Fibroblast of skin of right biceps (primary cell): ENCODE measurements at regions not wholly inside any gene's neighbourhood (a gene's known extent, or its start where the extent isn't known, plus 50 kb on each side); places are given as distances from the start of the nearest gene placed in this dataset.

Experiments used
- DNase-seq: peaks from one replicate; pipeline ENCODE4 v3.0.0-alpha.2; 2013

- no peak for DNase-seq
These were observed 192.8 kb upstream of the GDF10 start for GRCh38 chr10:47107007-47107747.

- DNase-seq: no peak
These were observed 190.1 kb upstream of the GDF10 start for GRCh38 chr10:47109906-47110305.

DNA sequence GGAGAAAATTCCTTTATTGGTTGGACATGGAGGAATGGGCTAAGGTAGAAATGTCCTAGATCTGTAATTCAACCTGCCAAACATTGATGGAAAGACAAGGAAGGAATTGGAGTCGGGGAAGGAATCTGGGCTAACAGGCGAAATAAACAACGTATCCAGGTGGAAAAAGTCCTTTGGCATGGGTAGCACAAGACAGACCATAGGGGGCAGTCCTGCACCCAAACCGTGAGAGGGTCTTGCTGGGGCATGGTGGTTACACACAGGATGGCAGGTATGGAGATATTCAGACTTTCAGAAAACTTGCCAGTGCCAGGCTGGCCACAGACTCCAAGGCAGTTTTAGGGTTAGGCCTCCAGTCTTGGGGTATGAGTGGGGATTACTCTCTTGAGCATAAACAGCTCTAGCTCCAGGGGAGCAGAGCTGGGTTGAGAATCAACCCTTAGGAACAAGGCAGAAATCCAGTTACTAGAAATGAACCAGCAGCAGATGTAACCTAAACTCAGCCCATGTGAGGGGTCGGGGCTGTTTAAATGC is 188.6 kb upstream of the GDF10 start:
- DNase-seq: no peak

- DNase-seq: no peak
These were observed 187.4 kb upstream of the GDF10 start for GRCh38 chr10:47112612-47113011.

- DNase-seq: no peak
These were observed 186.0 kb upstream of the GDF10 start for GRCh38 chr10:47113907-47114500.

- DNase-seq: no peak
These were observed 185.3 kb upstream of the GDF10 start for GRCh38 chr10:47114680-47115186.

DNA sequence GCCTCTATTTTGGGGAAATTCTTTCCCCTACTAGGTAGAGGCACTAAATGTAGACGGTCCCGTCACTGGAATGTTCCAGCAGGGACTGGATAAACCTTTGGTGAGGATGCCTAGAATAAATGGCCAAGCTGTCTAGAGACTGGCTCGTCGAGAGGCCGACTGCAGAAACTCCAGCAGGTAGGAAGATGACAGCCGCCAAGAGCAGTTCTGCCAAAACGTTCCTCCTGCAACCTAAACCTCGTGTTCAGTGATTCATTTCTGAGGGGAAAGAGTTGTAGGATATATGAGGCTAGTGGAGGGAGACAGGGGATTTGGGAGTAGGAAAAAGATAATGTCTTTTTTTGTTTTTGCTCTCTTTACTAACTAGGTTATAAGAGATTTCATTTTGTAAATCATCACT is 184.7 kb upstream of the GDF10 start:
- no peak for DNase-seq

DNA sequence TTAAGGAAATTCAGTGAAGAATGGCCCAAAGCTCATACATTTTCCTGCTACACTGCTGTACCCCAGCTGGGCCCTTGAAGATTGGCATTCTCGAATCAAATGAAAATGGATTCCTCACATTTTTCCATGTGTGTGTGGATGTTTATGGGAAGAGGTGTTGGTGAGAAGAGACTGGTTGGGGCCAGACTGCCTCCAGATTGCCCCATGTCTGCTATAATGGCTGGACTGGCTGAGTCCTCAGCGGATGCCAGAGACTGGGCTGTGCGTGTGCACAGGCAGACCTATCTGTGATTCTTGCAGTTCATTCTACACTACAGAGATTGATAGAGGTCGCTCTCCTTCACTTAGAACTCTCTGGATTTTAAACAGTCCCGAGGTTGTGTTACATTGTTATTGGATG is 183.6 kb upstream of the GDF10 start:
- peak; percentile 23 for DNase-seq

DNA sequence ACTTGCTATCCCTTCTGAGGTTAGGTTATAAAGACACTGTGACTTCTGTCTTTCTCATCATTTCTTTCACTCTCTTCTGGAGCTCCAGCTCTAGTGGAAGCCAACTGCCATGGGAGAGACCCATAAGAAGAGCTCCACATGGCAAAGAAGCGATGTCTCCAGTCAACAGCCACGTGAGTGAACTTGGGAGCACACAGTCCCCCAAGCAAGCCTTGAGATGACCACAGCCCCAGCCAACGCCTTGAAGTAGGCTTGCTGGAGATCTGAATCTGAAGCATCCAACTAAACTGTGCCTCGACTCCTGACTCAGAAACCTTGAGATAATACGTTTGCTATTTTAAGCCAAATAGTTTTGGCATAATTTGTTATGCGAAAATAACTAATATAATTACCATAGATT is 181.7 kb upstream of the GDF10 start:
- no peak for DNase-seq

DNA sequence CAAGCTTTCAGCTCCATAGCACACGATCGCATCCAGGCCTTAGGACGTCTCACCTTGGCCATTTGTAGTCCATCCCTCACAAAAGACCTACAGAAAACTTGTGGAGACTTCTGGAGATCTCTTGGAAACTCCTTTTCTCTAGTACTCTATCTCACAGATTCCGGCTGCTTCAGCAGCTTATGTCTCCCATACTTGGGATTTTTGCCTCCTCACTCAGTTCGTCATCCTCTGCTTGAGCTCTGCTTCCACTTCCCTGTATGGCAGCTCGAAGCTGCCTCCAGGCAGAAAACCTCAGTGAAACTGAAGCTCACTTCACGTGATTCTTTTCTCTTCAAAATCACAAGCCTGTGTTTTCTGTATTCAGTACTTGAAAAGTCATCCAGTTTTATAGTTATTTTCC is 178.7 kb upstream of the GDF10 start:
- no peak for DNase-seq

GRCh38 chr10:47123716-47124288 is 176.2 kb upstream of the GDF10 start:
- DNase-seq: no peak

GRCh38 chr10:47127188-47127785 is 172.7 kb upstream of the GDF10 start:
- no peak for DNase-seq

DNA sequence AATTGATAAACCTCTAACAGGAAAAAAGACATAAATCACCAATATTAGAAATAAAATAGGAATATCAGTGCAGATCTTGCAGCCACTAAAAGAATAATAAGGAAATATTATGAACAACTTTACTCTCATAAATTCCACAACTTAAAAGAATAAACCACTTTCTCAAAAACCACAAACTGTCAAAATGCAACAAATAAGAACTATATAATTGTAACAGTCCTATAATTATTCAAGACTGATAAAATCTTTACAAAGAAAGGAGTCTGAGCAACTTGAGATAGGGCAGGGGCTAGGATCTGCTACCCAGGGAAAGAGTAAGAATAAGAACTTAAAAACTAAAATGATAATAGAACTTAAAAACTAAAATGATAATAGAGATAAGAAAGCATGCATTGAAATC is 169.5 kb upstream of the GDF10 start:
- DNase-seq: no peak

DNA sequence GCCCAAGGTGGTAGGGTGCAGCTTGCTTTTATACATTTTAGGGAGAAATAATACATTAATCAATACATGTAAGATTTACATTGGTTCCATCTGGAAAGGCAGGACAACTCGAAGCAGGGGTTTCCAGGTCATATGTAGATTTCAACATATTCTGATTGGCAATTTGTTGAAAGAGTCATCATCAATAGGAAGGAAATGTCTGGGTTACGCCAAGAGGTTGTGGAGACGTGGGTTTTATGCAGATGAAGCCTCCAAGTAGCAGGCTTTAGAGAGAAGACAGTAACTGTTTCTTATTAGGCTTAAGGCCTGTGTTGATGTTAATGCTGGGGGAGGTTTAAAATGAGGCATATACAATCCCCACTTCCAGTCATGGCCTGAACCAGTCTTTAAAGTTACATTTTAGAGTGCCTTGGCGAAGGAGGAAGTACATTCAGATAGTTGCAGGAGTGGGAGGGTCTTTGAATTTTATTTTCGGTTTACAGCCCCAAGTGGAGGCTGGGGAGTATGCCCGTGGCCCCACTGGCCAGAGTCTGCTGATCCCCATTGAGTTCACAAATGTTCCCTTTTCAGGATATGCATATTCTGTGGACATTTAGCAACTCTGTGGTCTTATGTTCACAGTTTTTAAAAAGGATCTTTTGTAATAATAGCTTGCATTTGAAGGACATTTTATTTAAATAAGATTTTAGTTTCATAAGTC is 166.0 kb upstream of the GDF10 start:
- no peak for DNase-seq

DNA sequence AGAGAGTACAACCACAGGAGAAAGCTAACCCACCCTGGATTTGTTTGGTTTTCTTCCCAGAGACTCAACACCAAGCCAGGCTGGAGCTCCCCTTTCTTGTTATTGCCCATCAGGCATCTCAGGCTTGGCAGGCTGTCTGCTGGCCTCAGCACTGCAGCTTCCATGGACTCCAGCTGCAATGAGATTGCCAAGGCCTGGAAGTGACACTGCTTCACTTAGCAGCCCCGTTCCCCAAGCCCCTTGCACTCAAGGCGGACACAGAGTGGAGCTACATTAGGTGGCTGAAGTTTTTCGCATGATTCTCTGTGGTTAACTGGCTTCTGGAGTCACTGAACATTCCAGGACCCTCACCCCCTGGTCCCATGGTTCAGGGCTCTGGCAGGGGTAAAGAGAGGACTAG is 163.1 kb upstream of the GDF10 start:
- DNase-seq: no peak

DNA sequence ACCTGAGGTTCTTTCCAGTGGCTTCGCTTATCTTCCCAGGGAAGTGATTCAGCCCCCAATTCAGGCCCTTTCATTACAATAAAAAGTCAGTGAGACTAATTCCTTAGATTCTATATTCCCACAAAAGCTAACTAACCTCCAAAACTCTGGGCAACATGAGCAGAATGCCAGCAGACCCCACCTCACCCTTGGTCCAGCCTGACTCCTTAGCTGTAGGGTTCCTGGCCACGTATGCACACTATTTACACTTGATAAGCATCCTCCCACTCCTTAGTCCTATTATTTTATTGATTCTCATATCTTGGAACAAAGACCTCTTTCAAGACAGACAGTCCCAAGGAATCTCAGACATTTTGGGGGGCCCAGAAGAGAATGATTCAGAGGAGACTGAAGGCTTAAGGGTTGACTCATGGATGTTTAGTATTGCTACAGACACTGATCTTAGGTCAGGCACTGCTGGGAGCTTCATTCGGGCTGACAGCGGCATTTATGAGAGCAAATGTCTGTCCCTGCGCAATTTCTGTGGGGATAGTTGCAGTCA is 162.6 kb upstream of the GDF10 start:
- peak; percentile 96 for DNase-seq

DNA sequence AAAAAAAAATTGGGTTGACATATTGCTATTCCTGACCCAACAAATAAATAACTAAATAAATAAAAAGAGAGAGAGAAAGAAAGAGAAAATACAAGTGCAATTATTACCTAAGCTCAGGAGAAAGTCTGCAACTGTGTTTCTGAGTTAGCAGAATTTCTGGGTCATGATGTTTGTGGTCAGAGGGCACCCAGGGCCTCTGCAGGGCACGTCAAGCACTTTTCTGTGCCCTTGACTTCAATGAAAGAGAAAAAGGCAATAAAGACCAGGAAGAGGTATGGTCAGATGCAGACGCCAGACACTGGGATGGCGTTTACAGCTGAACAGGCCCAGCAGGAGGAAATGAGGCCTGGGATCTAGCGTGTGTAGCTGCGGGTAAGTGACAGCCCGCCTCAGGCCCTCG is 160.9 kb upstream of the GDF10 start:
- DNase-seq: no peak

- DNase-seq: no peak
These were observed 159.1 kb upstream of the GDF10 start for GRCh38 chr10:47140761-47141348.

DNA sequence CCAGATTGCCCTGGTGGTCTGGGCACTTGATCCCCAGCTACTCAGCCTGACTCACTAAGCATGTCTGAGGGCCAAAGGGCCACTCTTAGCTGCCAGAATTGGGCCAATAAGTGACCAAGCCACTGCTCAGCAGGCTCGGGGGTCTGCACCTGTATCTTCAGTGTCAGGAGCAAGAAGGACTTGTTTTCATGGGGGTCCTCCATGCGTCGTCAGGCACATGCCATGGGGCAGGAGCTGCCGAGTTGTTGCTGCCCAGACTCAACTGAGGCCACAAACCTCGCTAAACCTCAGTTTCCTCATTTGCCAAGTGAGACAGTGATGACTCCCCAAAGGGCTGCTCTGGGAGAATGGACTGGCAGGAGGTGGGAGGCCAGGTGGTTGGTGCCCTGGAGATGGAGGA is 158.6 kb upstream of the GDF10 start:
- no peak for DNase-seq

DNA sequence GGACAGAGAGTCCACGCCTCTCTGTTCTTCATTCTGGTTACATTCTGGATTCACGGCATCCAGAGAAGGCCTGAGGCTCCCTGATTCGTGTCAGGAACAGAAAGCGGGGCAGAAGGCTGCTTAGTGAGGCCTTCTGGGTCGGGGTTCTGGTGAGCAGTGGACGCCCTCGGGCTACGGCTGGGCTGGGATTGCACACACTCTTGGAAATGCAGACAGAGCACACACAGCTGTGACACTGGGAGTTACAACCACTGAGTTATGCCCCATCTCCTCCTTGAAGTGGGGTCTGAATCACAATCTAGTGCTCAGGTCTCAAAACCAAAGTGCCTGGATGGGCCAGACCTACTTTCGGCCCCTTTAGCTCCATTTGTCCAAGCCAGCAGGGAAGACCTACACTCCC is 156.9 kb upstream of the GDF10 start:
- no peak for DNase-seq

DNA sequence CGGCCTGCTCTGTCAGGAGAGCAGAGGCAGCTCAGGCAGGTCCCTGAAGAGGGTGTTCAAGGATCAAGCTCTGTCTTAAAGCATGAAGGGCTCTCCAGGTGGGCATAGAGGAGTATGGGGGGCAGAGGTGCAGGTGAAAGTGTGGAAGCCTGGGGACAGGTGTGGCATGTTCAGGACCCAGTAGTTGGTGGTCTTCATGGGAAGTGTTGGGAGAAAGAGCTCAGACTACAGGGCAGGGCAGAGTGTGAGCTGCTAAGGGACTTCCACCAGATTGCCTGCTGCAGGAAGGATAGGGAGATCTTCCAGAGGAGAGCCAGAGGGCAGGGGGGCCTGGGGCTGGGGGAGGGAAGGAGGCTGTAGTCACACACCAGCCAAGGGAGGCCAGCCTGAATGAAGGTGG is 156.5 kb upstream of the GDF10 start:
- DNase-seq: no peak

- DNase-seq: no peak
These were observed 155.5 kb upstream of the GDF10 start for GRCh38 chr10:47144525-47144924.
